GM18502 (cell line): ENCODE measurements at regions not wholly inside any gene's neighbourhood (a gene's known extent, or its start where the extent isn't known, plus 50 kb on each side); places are given as distances from the start of the nearest gene placed in this dataset.
"Not testable (repeated sequence)": the region's sequence is repeated elsewhere in the genome, so short reads cannot be mapped to it uniquely, and the experiment has no call there.

ENCODE experiments used
- ATAC-seq: cut with Tn5 transposase; IDR thresholded peaks from one replicate; pipeline ENCODE4 v1.9.1; 2021; ENCODE audit warnings: mild to moderate bottlenecking; ENCODE audit not compliant: unreplicated experiment, poor library complexity

- ATAC-seq = no peak
Observed at GRCh38 chrX:96483647-96484160, 200.9 kb upstream of the DIAPH2 start.

- ATAC-seq = not testable (repeated sequence)
Observed at GRCh38 chrX:96486687-96487086, 198.0 kb upstream of the DIAPH2 start.

- no peak for ATAC-seq
Observed at GRCh38 chrX:96502507-96502906, 182.1 kb upstream of the DIAPH2 start.

GRCh38 chrX:96529386-96529785, 155.3 kb upstream of the DIAPH2 start:
- not testable (repeated sequence) for ATAC-seq

- no peak for ATAC-seq
Observed at GRCh38 chrX:96538104-96538725, 146.4 kb upstream of the DIAPH2 start.

GRCh38 chrX:96540111-96540631, 144.5 kb upstream of the DIAPH2 start:
- peak; percentile 65 for ATAC-seq

- ATAC-seq = not testable (repeated sequence)
Observed at GRCh38 chrX:96546281-96546680, 138.4 kb upstream of the DIAPH2 start.

GRCh38 chrX:96551322-96551872, 133.2 kb upstream of the DIAPH2 start:
- no peak for ATAC-seq

- ATAC-seq = no peak
Observed at GRCh38 chrX:96556886-96557285, 127.8 kb upstream of the DIAPH2 start.

- ATAC-seq = not testable (repeated sequence)
Observed at GRCh38 chrX:96561129-96561528, 123.5 kb upstream of the DIAPH2 start.

- no peak for ATAC-seq
Observed at GRCh38 chrX:96563646-96564045, 121.0 kb upstream of the DIAPH2 start.

- ATAC-seq = no peak
Observed at GRCh38 chrX:96564595-96564994, 120.0 kb upstream of the DIAPH2 start.

- no peak for ATAC-seq
Observed at GRCh38 chrX:96566878-96567277, 117.8 kb upstream of the DIAPH2 start.

- no peak for ATAC-seq
Observed at GRCh38 chrX:96568071-96568470, 116.6 kb upstream of the DIAPH2 start.

- no peak for ATAC-seq
Observed at GRCh38 chrX:96569034-96569433, 115.6 kb upstream of the DIAPH2 start.

- ATAC-seq = no peak
Observed at GRCh38 chrX:96575011-96575410, 109.6 kb upstream of the DIAPH2 start.

GRCh38 chrX:96576368-96576767, 108.3 kb upstream of the DIAPH2 start:
- ATAC-seq = no peak

- no peak for ATAC-seq
Observed at GRCh38 chrX:96578781-96579180, 105.9 kb upstream of the DIAPH2 start.

- ATAC-seq = no peak
Observed at GRCh38 chrX:96579252-96579651, 105.4 kb upstream of the DIAPH2 start.

GRCh38 chrX:96590403-96590802, 94.2 kb upstream of the DIAPH2 start:
- ATAC-seq = no peak

GRCh38 chrX:96591421-96591820, 93.2 kb upstream of the DIAPH2 start:
- no peak for ATAC-seq

GRCh38 chrX:96597847-96598246, 86.8 kb upstream of the DIAPH2 start:
- ATAC-seq = not testable (repeated sequence)
